GM12878 (cell line): ENCODE measurements at regions not wholly inside any gene's neighbourhood (a gene's known extent, or its start where the extent isn't known, plus 50 kb on each side); places are given as distances from the start of the nearest gene placed in this dataset.

Experiments used
- ATAC-seq: fragments of 200-7000 bp; cut with Tn5 transposase; 3 replicates; pipeline ENCODE4 v1.9.1; 2020; ENCODE audit warnings: mild to moderate bottlenecking, moderate library complexity
- BruUV-seq: library from RNA; stranded (reverse); fragments of 400-500 nt; replicated peaks from 2 replicates; lab custom pipeline; 2021; lab: Mats Ljungman, UMichigan
- CTCF ChIA-PET: fragments of 300-600 bp; sonication (Branson Sonifier 250); formaldehyde crosslinking; extraction: SDS; loops from one replicate; lab custom pipeline; 2021; ENCODE audit warnings: inconsistent platforms; lab: Yijun Ruan, JAX
- POLR2A ChIA-PET: fragments of 350-600 bp; formaldehyde crosslinking; extraction: SDS; loops from one replicate; lab custom pipeline; 2021; ENCODE audit warnings: inconsistent platforms; lab: Charles Lee
- RAD21 ChIA-PET: fragments of 300-600 bp; sonication (Branson Sonifier 250); formaldehyde crosslinking; loops from one replicate; lab custom pipeline; 2023; ENCODE audit warnings: antibody characterized with exemption; ENCODE audit not compliant: unreplicated experiment; lab: Charles Lee
- SMC1A ChIA-PET: fragments of 300-600 bp; sonication (Branson Sonifier 250); formaldehyde crosslinking; loops from one replicate; lab custom pipeline; 2023; ENCODE audit not compliant: unreplicated experiment, uncharacterized antibody; lab: Charles Lee
- DNase-seq: peaks from one replicate; pipeline ENCODE4 v3.0.0-alpha.2; 2011; ENCODE audit warnings: low read depth, low spot score
- FAIRE-seq: peaks from 3 replicates; lab custom pipeline; 2011; peaks lifted over from hg19 to GRCh38; lab: Jason Lieb, UNC
- H2AFZ ChIP-seq: 2 replicates; pipeline ENCODE4 v1.6.0; 2011; ENCODE audit warnings: low read depth, low read length, control low read depth; ENCODE audit not compliant: control insufficient read depth
- H3K27ac ChIP-seq: 2 replicates; pipeline ENCODE4 v1.5.1; 2011; ENCODE audit warnings: control low read depth; ENCODE audit not compliant: control insufficient read depth, insufficient read depth
- H3K27me3 ChIP-seq, 2 experiments: replicated peaks in 1 of 2; 2 replicates each; pipeline versions ENCODE4 v1.6.0 to v1.6.1; 2011; ENCODE audit warnings: low read length in 1 of 2; ENCODE audit not compliant: control insufficient read depth in 2 of 2, insufficient read depth in 2 of 2
- H3K36me3 ChIP-seq, 2 experiments: 2 replicates each; pipeline ENCODE4 v1.5.1; 2011; ENCODE audit warnings: low read length in 1 of 2; ENCODE audit not compliant: control insufficient read depth in 2 of 2, insufficient read depth in 2 of 2
- H3K4me1 ChIP-seq: 2 replicates; pipeline ENCODE4 v1.6.1; 2011; ENCODE audit warnings: mild to moderate bottlenecking, low read length, moderate library complexity, mixed read lengths; ENCODE audit not compliant: control insufficient read depth, insufficient read depth
- H3K4me2 ChIP-seq: 2 replicates; pipeline ENCODE4 v1.6.0; 2011; ENCODE audit warnings: control low read depth; ENCODE audit not compliant: control insufficient read depth, insufficient read depth
- H3K4me3 ChIP-seq: fragments of 200-600 bp; sonication (generic); 2 replicates; pipeline ENCODE4 v1.5.1; 2016
- H3K79me2 ChIP-seq: 2 replicates; pipeline ENCODE4 v1.6.0; 2011; ENCODE audit warnings: low read length; ENCODE audit not compliant: control insufficient read depth, insufficient read depth
- H3K9ac ChIP-seq: 2 replicates; pipeline ENCODE4 v1.8.0; 2011; ENCODE audit warnings: low read length, control low read depth, mixed read lengths; ENCODE audit not compliant: control insufficient read depth, insufficient read depth
- H3K9me3 ChIP-seq: replicated peaks from 3 replicates; pipeline ENCODE4 v1.5.1; 2011; ENCODE audit warnings: mild to moderate bottlenecking, low read length; ENCODE audit not compliant: control insufficient read depth, insufficient read depth
- H4K20me1 ChIP-seq: 2 replicates; pipeline ENCODE4 v1.6.0; 2011; ENCODE audit not compliant: control insufficient read depth, insufficient read depth
- CTCF ChIP-seq, 3 experiments: IDR thresholded peaks in 2 of 3; conservative IDR thresholded peaks in 1 of 3; 2 replicates each; pipeline ENCODE4 v1.5.1; 2011; ENCODE audit warnings: low read depth in 3 of 3, low read length in 3 of 3, mild to moderate bottlenecking in 3 of 3, control low read depth in 2 of 3, moderate library complexity in 2 of 3, inconsistent platforms in 1 of 3, mixed read lengths in 1 of 3; ENCODE audit not compliant: control insufficient read depth in 2 of 3, insufficient read depth in 1 of 3; ENCODE audit errors: extremely low read depth in 1 of 3
- E4F1 ChIP-seq: fragments of 450-650 bp; IDR thresholded peaks from 2 replicates; pipeline ENCODE4 v1.6.1; 2018; ENCODE audit warnings: borderline replicate concordance, mild to moderate bottlenecking; ENCODE audit not compliant: partially characterized antibody
- HDAC6 ChIP-seq: fragments of 200-600 bp; sonication (generic); IDR thresholded peaks from one replicate; pipeline ENCODE4 v1.8.0; 2017; ENCODE audit warnings: antibody characterized with exemption; ENCODE audit not compliant: unreplicated experiment
- IRF4 ChIP-seq: IDR thresholded peaks from 2 replicates; pipeline ENCODE4 v1.6.1; 2011; ENCODE audit warnings: low read depth, low read length
- NR2F1 ChIP-seq: fragments of 450-650 bp; conservative IDR thresholded peaks from 2 replicates; pipeline ENCODE4 v1.6.1; 2017; ENCODE audit warnings: mild to moderate bottlenecking
- NRF1 ChIP-seq: conservative IDR thresholded peaks from 2 replicates; pipeline ENCODE4 v1.6.1; 2011; ENCODE audit warnings: mild to moderate bottlenecking, low read depth, low read length, improper control_type of control experiment
- PKNOX1 ChIP-seq: fragments of 450-650 bp; IDR thresholded peaks from 2 replicates; pipeline ENCODE4 v1.6.1; 2016; ENCODE audit warnings: mild to moderate bottlenecking
- RCOR1 ChIP-seq: conservative IDR thresholded peaks from 2 replicates; pipeline ENCODE4 v1.6.1; 2012; ENCODE audit warnings: low read depth, low read length, improper control_type of control experiment
- SMAD1 ChIP-seq: fragments of 450-650 bp; IDR thresholded peaks from 2 replicates; pipeline ENCODE4 v1.6.1; 2018; ENCODE audit warnings: mild to moderate bottlenecking, low read depth; ENCODE audit not compliant: partially characterized antibody
- SUZ12 ChIP-seq: fragments of 200-600 bp; sonication (generic); IDR thresholded peaks from one replicate; pipeline ENCODE4 v1.6.1; 2018; ENCODE audit warnings: antibody characterized with exemption, mild to moderate bottlenecking; ENCODE audit not compliant: unreplicated experiment
- USF2 ChIP-seq: IDR thresholded peaks from 2 replicates; pipeline ENCODE4 v1.6.1; 2011; ENCODE audit warnings: low read depth, low read length, improper control_type of control experiment, borderline replicate concordance
- WGBS: methylation state at CpG from one replicate; pipeline ENCODE4 v1.1.6; 2016; ENCODE audit warnings: low lambda C conversion rate; ENCODE audit not compliant: insufficient replicate concordance, insufficient coverage; ENCODE audit errors: missing lambda C conversion rate; 5-methylcytosine and 5-hydroxymethylcytosine counted together
- in situ Hi-C: fragments of 300-500 bp; cut with MboI; formaldehyde crosslinking; loops from 9 replicates; pipeline ENCODE4 v1.14.3; 2018; ENCODE audit warnings: mixed read lengths
- intact Hi-C: fragments of 100-400 bp; cut with micrococcal nuclease; formaldehyde crosslinking; loops from one replicate; pipeline ENCODE4 v1.14.2; 2022; ENCODE audit not compliant: unreplicated experiment

GRCh38 chr3:23129817-23130216 lies 73.3 kb upstream of the UBE2E2 start:
- CTCF ChIA-PET: interaction anchor here (1.8 kb wide), 1 partner anchor 8 kb away, joined by 5 read pairs; no protein-coding TSS in a partner anchor
- H3K27me3 ChIP-seq: peaks cover 0 to 1% of the 10 kb centered on the region in 2 experiments; a peak in 1 of 4 replicates
- FAIRE-seq: no peak
- no peak overlapping the region for H3K27ac ChIP-seq
- BruUV-seq: no TSS peak
- WGBS: 45% methylated on average over 3 of the region's 3 CpGs
- RAD21 ChIA-PET: no interaction called here
- no peak overlapping the region for H3K9ac ChIP-seq
- peak overlapping the region; percentile 69; the same call in 1 of the 2 replicates for H3K4me2 ChIP-seq
- H2AFZ ChIP-seq: peak overlapping the region; percentile 61
- no peaks in the 10 kb centered on the region for H3K79me2 ChIP-seq
- in situ Hi-C loops: no loop called here
- POLR2A ChIA-PET: no interaction called here
- DNase-seq: no peak
- peak; percentile 91 for ATAC-seq
- no peaks in the 10 kb centered on the region for H3K9me3 ChIP-seq
- intact Hi-C loops: no loop called here
- no peak overlapping the region for H3K4me3 ChIP-seq
- no peaks in the 10 kb centered on the region for H4K20me1 ChIP-seq
- TF ChIP-seq PKNOX1: peak; percentile 57
- no peak for TF ChIP-seq E4F1
- TF ChIP-seq, all 136 proteins: peak for 1
- Histone ChIP-seq H3K4me1 (no peaks in the 10 kb centered on the region), H3K36me3 (no peaks in the 10 kb centered on the region)
- SMC1A ChIA-PET: interaction anchor here (1.2 kb wide), 1 partner anchor 51 kb away, joined by 3 read pairs; no protein-coding TSS in a partner anchor

- Histone ChIP-seq H3K9me3 (no peaks in the 10 kb centered on the region), H3K4me2 (no peak overlapping the region), H3K27me3 (peaks cover 0 to 1% of the 10 kb centered on the region in 2 experiments; a peak in 1 of 4 replicates), H3K4me1 (no peaks in the 10 kb centered on the region), H3K27ac (no peak overlapping the region), H4K20me1 (no peaks in the 10 kb centered on the region), H3K79me2 (no peaks in the 10 kb centered on the region), H3K4me3 (no peak overlapping the region), H3K36me3 (no peaks in the 10 kb centered on the region), H3K9ac (no peak overlapping the region), H2AFZ (no peak overlapping the region)
- SMC1A ChIA-PET: no interaction called here
- no peak for DNase-seq
- BruUV-seq: no TSS peak
- FAIRE-seq: no peak
- intact Hi-C loops: no loop called here
- ATAC-seq: no peak
- RAD21 ChIA-PET: no interaction called here
- POLR2A ChIA-PET: no interaction called here
- CTCF ChIA-PET: no interaction called here
- in situ Hi-C loops: no loop called here
- WGBS: 71% methylated on average over 4 of the region's 4 CpGs
- no peak for TF ChIP-seq USF2
- TF ChIP-seq CTCF (IDR thresholded peaks at IDR 0.05 in 2 of 3, conservative IDR thresholded peaks at IDR 0.05 in 1 of 3; ENCODE audit: control insufficient read depth in 2 of 3, extremely low read depth in 1 of 3, insufficient read depth in 1 of 3, low read depth in 3 of 3, low read length in 3 of 3): no peak
- no peak for TF ChIP-seq SMAD1
- no peak for TF ChIP-seq RCOR1
- no peak for TF ChIP-seq NRF1
- TF ChIP-seq IRF4: no peak
- TF ChIP-seq NR2F1: no peak
- no peak for TF ChIP-seq HDAC6
- no peak for TF ChIP-seq SUZ12
Observed at GRCh38 chr3:23130406-23130805, 72.7 kb upstream of the UBE2E2 start.
